SK-N-SH (cell line): ENCODE measurements at regions not wholly inside any gene's neighbourhood (a gene's known extent, or its start where the extent isn't known, plus 50 kb on each side); places are given as distances from the start of the nearest gene placed in this dataset.

Source experiments
- CHD2 ChIP-seq: fragments of 150-350 bp; IDR thresholded peaks from 2 replicates; pipeline ENCODE4 v1.6.1; 2018; ENCODE audit warnings: low read length; ENCODE audit not compliant: partially characterized antibody
- CTCF ChIP-seq: fragments of 200-600 bp; sonication (generic); IDR thresholded peaks from 2 replicates; pipeline ENCODE4 v1.6.1; 2017; ENCODE audit warnings: antibody characterized with exemption, mild to moderate bottlenecking, moderate library complexity
- MAX ChIP-seq: IDR thresholded peaks from 2 replicates; pipeline ENCODE4 v1.4.0; 2012; ENCODE audit warnings: low read depth
- RAD21 ChIP-seq: IDR thresholded peaks from 2 replicates; pipeline ENCODE4 v1.6.1; 2012; ENCODE audit warnings: mild to moderate bottlenecking, low read length
- REST ChIP-seq: IDR thresholded peaks from 2 replicates; pipeline ENCODE4 v1.6.1; 2012; ENCODE audit warnings: mild to moderate bottlenecking, low read depth, low read length, moderate library complexity
- SMC3 ChIP-seq: IDR thresholded peaks from 2 replicates; pipeline ENCODE4 v1.6.1; 2012; ENCODE audit warnings: low read depth, low read length, improper control_type of control experiment
- TCF12 ChIP-seq: IDR thresholded peaks from 2 replicates; pipeline ENCODE4 v1.4.0; 2012
- USF1 ChIP-seq: IDR thresholded peaks from 2 replicates; pipeline ENCODE4 v1.4.0; 2012; ENCODE audit warnings: low read depth, borderline replicate concordance
- USF2 ChIP-seq: fragments of 150-350 bp; IDR thresholded peaks from 2 replicates; pipeline ENCODE4 v1.6.1; 2017; ENCODE audit warnings: antibody characterized with exemption, low read length, low read depth, borderline replicate concordance
- ZBTB33 ChIP-seq: IDR thresholded peaks from 2 replicates; pipeline ENCODE4 v1.4.0; 2012; ENCODE audit warnings: low read depth, borderline replicate concordance

- TF ChIP-seq CTCF (no peak), CHD2 (no peak), SMC3 (no peak), REST (no peak), TCF12 (no peak), RAD21 (no peak), USF2 (no peak), ZBTB33 (no peak), USF1 (no peak), MAX (no peak)
These were observed 88.0 kb upstream of the F3 start for GRCh38 chr1:94629259-94630181.
